SK-N-SH (cell line): ENCODE measurements at regions not wholly inside any gene's neighbourhood (a gene's known extent, or its start where the extent isn't known, plus 50 kb on each side); places are given as distances from the start of the nearest gene placed in this dataset.

Experiments
- CTCF ChIA-PET: fragments of 300-600, 350-600 bp; formaldehyde crosslinking; extraction: SDS; loops from one replicate; lab custom pipeline; 2021; lab: Yijun Ruan, JAX
- POLR2A ChIA-PET: fragments of 350-600 bp; sonication (Branson Sonifier 250); formaldehyde crosslinking; extraction: SDS; loops from one replicate; lab custom pipeline; 2020; ENCODE audit warnings: antibody characterized with exemption, inconsistent platforms; lab: Yijun Ruan, JAX
- DNase-seq: peaks from one replicate; pipeline ENCODE4 v3.0.0; 2012
- H2AFZ ChIP-seq: fragments of 200-600 bp; sonication (generic); 2 replicates; pipeline ENCODE4 v1.8.1; 2016; ENCODE audit warnings: antibody characterized with exemption, mild to moderate bottlenecking, low read depth
- H3F3A ChIP-seq: fragments of 200-600 bp; sonication (generic); replicated peaks from 2 replicates; pipeline ENCODE3; 2016; ENCODE audit warnings: antibody characterized with exemption, mild to moderate bottlenecking; ENCODE audit not compliant: insufficient read depth
- H3K27ac ChIP-seq, 2 experiments: fragments of 200-500 bp in 1 of 2; fragments of 200-600 bp in 1 of 2; sonication (Bioruptor generic) in 1 of 2; sonication (generic), shearing (Covaris generic) in 1 of 2; 2 replicates each; pipeline versions ENCODE4 v1.5.1 to v1.6.1; 2014 to 2016; ENCODE audit warnings: low read depth in 2 of 2, inconsistent platforms in 1 of 2, low read length in 1 of 2, mild to moderate bottlenecking in 1 of 2, mixed read lengths in 1 of 2
- H3K27me3 ChIP-seq: fragments of 200-600 bp; sonication (generic), shearing (Covaris generic); 2 replicates; pipeline ENCODE4 v1.6.1; 2016; ENCODE audit warnings: mixed run types; ENCODE audit not compliant: insufficient read depth
- H3K36me3 ChIP-seq, 2 experiments: fragments of 200-500 bp in 1 of 2; fragments of 200-600 bp in 1 of 2; sonication (Bioruptor generic) in 1 of 2; sonication (generic) in 1 of 2; replicated peaks in 1 of 2; 2 replicates each; pipeline versions ENCODE3 to v1.5.1; 2014 to 2016; ENCODE audit warnings: low read length in 1 of 2, mild to moderate bottlenecking in 1 of 2; ENCODE audit not compliant: insufficient read depth in 2 of 2, control insufficient read depth in 1 of 2
- H3K4me1 ChIP-seq, 2 experiments: fragments of 200-500 bp in 1 of 2; fragments of 200-600 bp in 1 of 2; sonication (Bioruptor generic) in 1 of 2; sonication (generic), shearing (Covaris generic) in 1 of 2; 2 replicates each; pipeline versions ENCODE4 v1.5.1 to v1.6.1; 2014 to 2016; ENCODE audit warnings: low read depth in 1 of 2, low read length in 1 of 2, mixed run types in 1 of 2; ENCODE audit not compliant: insufficient read depth in 2 of 2, control insufficient read depth in 1 of 2
- H3K4me2 ChIP-seq: fragments of 200-600 bp; sonication (generic), shearing (Covaris generic); 2 replicates; pipeline ENCODE4 v1.6.1; 2017; ENCODE audit warnings: mixed run types
- H3K4me3 ChIP-seq, 2 experiments: fragments of 200-500 bp in 1 of 2; fragments of 200-600 bp in 1 of 2; sonication (Bioruptor generic) in 1 of 2; sonication (generic), shearing (Covaris generic) in 1 of 2; 2 replicates each; pipeline versions ENCODE4 v1.5.1 to v1.8.1; 2014 to 2016; ENCODE audit warnings: low read depth in 2 of 2, inconsistent platforms in 1 of 2, low read length in 1 of 2, mild to moderate bottlenecking in 1 of 2, mixed read lengths in 1 of 2, moderate library complexity in 1 of 2
- H3K79me2 ChIP-seq: fragments of 200-600 bp; sonication (generic); 2 replicates; pipeline ENCODE4 v1.8.1; 2017; ENCODE audit warnings: mild to moderate bottlenecking; ENCODE audit not compliant: insufficient read depth
- H3K9ac ChIP-seq: fragments of 200-600 bp; sonication (generic); 2 replicates; pipeline ENCODE4 v1.6.1; 2017; ENCODE audit warnings: mixed run types
- H3K9me2 ChIP-seq: fragments of 200-600 bp; sonication (generic); 2 replicates; pipeline ENCODE4 v1.6.1; 2017; ENCODE audit warnings: mixed run types
- H3K9me3 ChIP-seq: fragments of 200-600 bp; sonication (generic); 2 replicates; pipeline ENCODE4 v1.6.1; 2017; ENCODE audit warnings: mixed run types, mild to moderate bottlenecking, moderate library complexity
- H4K20me1 ChIP-seq: fragments of 200-600 bp; sonication (generic); 2 replicates; pipeline ENCODE4 v1.6.1; 2017; ENCODE audit warnings: mild to moderate bottlenecking, mixed run types; ENCODE audit not compliant: insufficient read depth
- CTCF ChIP-seq: fragments of 200-600 bp; sonication (generic); IDR thresholded peaks from 2 replicates; pipeline ENCODE4 v1.6.1; 2017; ENCODE audit warnings: antibody characterized with exemption, mild to moderate bottlenecking, moderate library complexity
- EP300 ChIP-seq, 2 experiments: IDR thresholded peaks; 2 replicates each; pipeline versions ENCODE4 v1.4.0 to v1.6.1; 2012; ENCODE audit warnings: borderline replicate concordance in 1 of 2, low read depth in 1 of 2, low read length in 1 of 2
- FOXJ3 ChIP-seq: sonication (generic); formaldehyde crosslinking; IDR thresholded peaks from 2 replicates; pipeline ENCODE4 v1.5.1; 2020; ENCODE audit warnings: mild to moderate bottlenecking, missing genetic modification reagents
- FOXM1 ChIP-seq: IDR thresholded peaks from 2 replicates; pipeline ENCODE4 v1.4.0; 2012; ENCODE audit warnings: low read depth, mild to moderate bottlenecking
- GABPA ChIP-seq: IDR thresholded peaks from 2 replicates; pipeline ENCODE4 v1.4.0; 2012; ENCODE audit warnings: low read depth, mild to moderate bottlenecking
- IRF3 ChIP-seq: fragments of 150-350 bp; IDR thresholded peaks from 2 replicates; pipeline ENCODE4 v1.6.1; 2016; ENCODE audit warnings: mild to moderate bottlenecking, low read depth, low read length
- JUND ChIP-seq: IDR thresholded peaks from 2 replicates; pipeline ENCODE4 v1.4.0; 2012
- MAX ChIP-seq: IDR thresholded peaks from 2 replicates; pipeline ENCODE4 v1.4.0; 2012; ENCODE audit warnings: low read depth
- NFIC ChIP-seq: IDR thresholded peaks from 2 replicates; pipeline ENCODE4 v1.4.0; 2012; ENCODE audit warnings: borderline replicate concordance
- RAD21 ChIP-seq: IDR thresholded peaks from 2 replicates; pipeline ENCODE4 v1.6.1; 2012; ENCODE audit warnings: mild to moderate bottlenecking, low read length
- REST ChIP-seq: IDR thresholded peaks from 2 replicates; pipeline ENCODE4 v1.6.1; 2012; ENCODE audit warnings: mild to moderate bottlenecking, low read depth, low read length, moderate library complexity
- RFX5 ChIP-seq: IDR thresholded peaks from 2 replicates; pipeline ENCODE4 v1.6.1; 2012; ENCODE audit warnings: mild to moderate bottlenecking, improper control_type of control experiment, low read length
- RXRA ChIP-seq: IDR thresholded peaks from 2 replicates; pipeline ENCODE4 v1.4.0; 2012; ENCODE audit warnings: low read depth, mild to moderate bottlenecking, borderline replicate concordance
- SIN3A ChIP-seq: IDR thresholded peaks from 2 replicates; pipeline ENCODE4 v1.6.1; 2012; ENCODE audit warnings: low read depth, mild to moderate bottlenecking, low read length, moderate library complexity, borderline replicate concordance
- TEAD4 ChIP-seq: IDR thresholded peaks from 2 replicates; pipeline ENCODE4 v1.4.0; 2012; ENCODE audit warnings: mild to moderate bottlenecking, borderline replicate concordance; ENCODE audit not compliant: insufficient read depth
- USF2 ChIP-seq: fragments of 150-350 bp; IDR thresholded peaks from 2 replicates; pipeline ENCODE4 v1.6.1; 2017; ENCODE audit warnings: antibody characterized with exemption, low read length, low read depth, borderline replicate concordance
- WGBS: methylation state at CpG from one replicate; pipeline ENCODE4 v1.1.6; 2017; ENCODE audit warnings: low lambda C conversion rate; 5-methylcytosine and 5-hydroxymethylcytosine counted together

GRCh38 chr9:23563517-23563916 is 262.5 kb downstream of the ELAVL2 start:
- no peak overlapping the region for H3K9ac ChIP-seq
- no peaks in the 10 kb centered on the region for H3K9me3 ChIP-seq
- H3K4me1 ChIP-seq: no peaks in the 10 kb centered on the region
- H3K27me3 ChIP-seq: no peaks in the 10 kb centered on the region
- H3F3A ChIP-seq: no peaks in the 10 kb centered on the region
- H3K27ac ChIP-seq: no peak overlapping the region
- ChIA-PET CTCF (interaction anchor here (1.3 kb wide), 1 partner anchor 20 kb away, joined by 3 read pairs; no protein-coding TSS in a partner anchor), POLR2A (no interaction called here)
- H3K4me3 ChIP-seq: no peak overlapping the region
- WGBS: 17% methylated on average over 3 of the region's 3 CpGs
- DNase-seq: no peak
- H3K9me2 ChIP-seq: no peaks in the 10 kb centered on the region
- H4K20me1 ChIP-seq: no peaks in the 10 kb centered on the region
- no peak overlapping the region for H2AFZ ChIP-seq
- H3K79me2 ChIP-seq: no peaks in the 10 kb centered on the region
- TF ChIP-seq SIN3A: no peak
- TF ChIP-seq FOXM1: no peak
- no peak for TF ChIP-seq RXRA
- TF ChIP-seq FOXJ3 (CRISPR knock-in tag): no peak
- no peak for TF ChIP-seq JUND
- no peak for TF ChIP-seq MAX
- H3K4me2 ChIP-seq: no peak overlapping the region
- H3K36me3 ChIP-seq: no peaks in the 10 kb centered on the region

- 22% methylated on average over 5 of the region's 5 CpGs for WGBS
These were observed 258.4 kb downstream of the ELAVL2 start for GRCh38 chr9:23567516-23568165.

More at GRCh38 chr9:23567516-23568165, 258.4 kb downstream of the ELAVL2 start:
- no peaks in the 10 kb centered on the region for H3K9me3 ChIP-seq
- no peaks in the 10 kb centered on the region for H3K27me3 ChIP-seq
- H3K9ac ChIP-seq: no peak overlapping the region
- no peaks in the 10 kb centered on the region for H3K9me2 ChIP-seq
- no peaks in the 10 kb centered on the region for H3K79me2 ChIP-seq
- ChIA-PET POLR2A (no interaction called here), CTCF (interaction anchor here (0.6 kb wide), 1 partner anchor 20 kb away, joined by 3 read pairs; no protein-coding TSS in a partner anchor)
- H2AFZ ChIP-seq: no peak overlapping the region
- no peak overlapping the region for H3K4me3 ChIP-seq
- H3F3A ChIP-seq: no peaks in the 10 kb centered on the region
- no peaks in the 10 kb centered on the region for H3K36me3 ChIP-seq
- no peak for TF ChIP-seq RFX5
- no peak for TF ChIP-seq RXRA
- TF ChIP-seq RAD21: no peak
- TF ChIP-seq REST: no peak
- TF ChIP-seq MAX: no peak
- no peak for TF ChIP-seq EP300 (IDR thresholded peaks at IDR 0.05; ENCODE audit: borderline replicate concordance in 1 of 2, low read depth in 1 of 2, low read length in 1 of 2)
- no peak for TF ChIP-seq USF2
- no peak for TF ChIP-seq NFIC
- TF ChIP-seq GABPA: no peak
- no peak for TF ChIP-seq IRF3
- no peak for TF ChIP-seq CTCF
- TF ChIP-seq TEAD4: no peak
- no peak overlapping the region for H3K27ac ChIP-seq
- H3K4me1 ChIP-seq: no peaks in the 10 kb centered on the region
- no peaks in the 10 kb centered on the region for H4K20me1 ChIP-seq
- no peak overlapping the region for H3K4me2 ChIP-seq
- DNase-seq: no peak
